Stimulated activated CD4-positive, alpha-beta T cell treated with anti-CD3 and anti-CD28 coated beads, TNF-alpha, amount 100 ng/mL, for 48 hours (primary cell): ENCODE measurements at regions not wholly inside any gene's neighbourhood (a gene's known extent, or its start where the extent isn't known, plus 50 kb on each side); places are given as distances from the start of the nearest gene placed in this dataset.

Experiments used
- DNase-seq, 3 donors: peaks; one replicate each; pipeline ENCODE4 v3.0.0-alpha.2; 2020; ENCODE audit warnings: low read depth in 3 of 3

DNA sequence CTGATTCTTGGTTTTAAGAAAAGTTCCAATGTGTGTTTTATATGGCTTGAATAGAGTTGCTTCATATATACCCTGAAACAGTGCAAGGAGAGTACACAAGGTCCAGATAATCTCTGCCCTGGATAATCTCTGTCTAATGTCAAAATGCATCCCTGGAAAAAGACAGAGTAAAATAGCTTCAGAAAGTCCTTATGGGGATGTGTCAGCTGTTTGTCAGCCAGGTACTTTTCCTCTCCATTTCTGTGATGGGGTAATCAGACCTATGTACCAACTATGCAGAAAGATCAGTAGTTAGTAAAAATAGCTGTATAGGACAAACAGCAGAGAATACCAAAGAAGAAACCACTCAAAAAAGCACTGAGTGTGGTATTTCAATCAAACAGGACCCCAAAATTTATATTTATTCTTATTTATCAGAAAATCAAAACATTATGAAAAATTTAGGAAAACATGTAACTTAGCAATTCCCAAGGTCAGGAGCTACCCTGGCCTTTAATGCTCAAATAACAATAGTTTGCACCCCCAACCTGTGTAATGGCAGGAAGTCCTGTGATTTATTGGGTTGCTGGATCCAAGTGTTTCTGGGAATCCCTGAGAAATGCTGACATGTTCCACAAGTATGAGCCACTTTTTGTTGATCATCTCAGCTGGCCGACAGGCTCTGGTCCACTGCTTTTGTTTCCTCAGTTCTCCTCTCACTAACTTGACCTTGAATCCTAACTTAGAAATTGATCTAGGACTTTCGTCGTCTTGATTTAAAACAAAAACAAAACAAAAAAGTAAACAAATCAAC is 69.6 kb downstream of the MDH1 start:
- no peak for DNase-seq

- no peak for DNase-seq
Observed at GRCh38 chr2:63660060-63660459, 71.3 kb downstream of the MDH1 start.

DNA sequence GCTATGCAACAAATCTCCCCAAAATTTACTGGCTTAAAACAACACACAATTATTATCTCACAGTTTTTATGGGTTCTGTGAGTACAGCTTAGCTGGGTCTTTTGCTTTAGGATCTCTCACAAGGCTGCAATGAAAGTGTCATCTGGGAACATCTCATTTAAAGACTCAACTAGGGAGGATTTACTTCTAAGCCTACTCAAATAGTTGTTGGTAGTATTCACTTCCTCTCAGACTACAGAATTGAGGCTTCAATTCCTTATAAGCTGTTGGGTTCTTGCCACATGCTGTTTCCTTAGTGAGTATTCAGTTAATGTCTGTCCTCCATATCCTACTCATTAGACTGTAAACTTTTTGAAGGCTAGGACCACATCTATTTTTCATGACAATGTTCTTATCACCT is 72.3 kb downstream of the MDH1 start:
- no peak for DNase-seq

- no peak for DNase-seq
Observed at GRCh38 chr2:63662028-63662804, 73.5 kb downstream of the MDH1 start.

GRCh38 chr2:63663013-63663864 is 74.5 kb downstream of the MDH1 start:
- no peak for DNase-seq

- DNase-seq = no peak
Observed at GRCh38 chr2:63665091-63665490, 76.3 kb downstream of the MDH1 start.

- DNase-seq = no peak
Observed at GRCh38 chr2:63665846-63666475, 77.2 kb downstream of the MDH1 start.

GRCh38 chr2:63667132-63667700 is 78.5 kb downstream of the MDH1 start:
- DNase-seq = no peak

DNA sequence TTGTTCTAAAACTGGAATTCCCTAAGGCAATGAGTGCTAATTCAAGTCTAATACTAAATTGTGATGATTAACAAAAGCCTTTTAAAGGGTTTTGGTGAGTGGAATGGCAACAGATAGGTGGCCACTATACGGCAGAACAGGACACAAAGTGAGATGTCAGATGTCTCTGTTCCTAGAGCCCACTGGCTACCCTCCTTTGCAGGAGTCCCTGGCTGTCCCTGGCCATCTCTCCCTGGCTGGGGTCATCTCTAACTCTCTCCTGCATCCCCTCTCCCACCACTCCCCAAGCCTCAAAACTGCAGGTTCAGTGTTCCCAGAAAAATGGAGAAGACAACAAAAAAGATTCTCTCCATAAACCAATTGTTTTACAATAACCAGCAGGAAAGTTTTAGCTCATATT is 79.2 kb downstream of the MDH1 start:
- no peak for DNase-seq

DNA sequence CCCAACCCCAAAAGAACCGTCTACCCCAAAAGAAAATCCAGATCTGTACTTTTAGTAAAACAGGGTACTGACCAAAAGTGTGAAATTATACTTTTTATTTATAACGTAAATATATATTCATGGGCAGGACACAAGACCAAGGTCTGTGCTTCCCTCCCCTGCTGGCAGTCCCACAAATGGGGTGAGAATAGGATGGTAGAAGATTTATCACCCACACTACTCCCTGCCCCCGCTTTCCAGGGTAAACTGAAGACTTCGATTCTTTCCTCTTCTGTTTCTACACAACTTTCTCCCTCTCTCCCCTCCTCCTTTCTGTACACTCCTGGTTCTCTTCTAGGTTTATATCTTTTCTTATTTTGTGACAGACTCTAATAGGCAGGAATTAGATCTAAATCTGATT is 79.7 kb downstream of the MDH1 start:
- no peak for DNase-seq

- no peak for DNase-seq
Observed at GRCh38 chr2:63669596-63669995, 80.8 kb downstream of the MDH1 start.

- no peak for DNase-seq
Observed at GRCh38 chr2:63673865-63674533, 85.2 kb downstream of the MDH1 start.

- no peak for DNase-seq
Observed at GRCh38 chr2:63675026-63675425, 86.3 kb downstream of the MDH1 start.

GRCh38 chr2:63676135-63676534 is 87.4 kb downstream of the MDH1 start:
- no peak for DNase-seq

DNA sequence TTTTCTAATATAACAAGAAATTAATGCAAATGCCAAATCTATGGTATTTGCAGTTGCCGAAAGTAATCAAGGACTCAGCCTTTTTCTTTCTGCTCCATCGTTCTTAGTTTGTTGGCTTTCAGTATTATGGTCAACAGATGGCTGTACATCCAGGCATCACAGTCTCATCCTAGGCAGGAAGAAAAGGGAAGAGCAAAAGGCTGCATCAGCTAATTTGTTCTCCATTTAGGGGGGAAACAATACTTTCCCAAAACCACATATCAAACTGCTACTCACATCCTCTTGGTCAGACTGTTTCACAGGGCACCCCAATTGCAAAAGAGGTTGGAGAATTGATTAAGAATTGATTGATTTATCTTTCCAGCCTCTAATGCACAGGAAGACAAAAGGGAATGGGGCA is 89.3 kb downstream of the MDH1 start:
- no peak for DNase-seq

- no peak for DNase-seq
Observed at GRCh38 chr2:63678551-63678950, 89.8 kb downstream of the MDH1 start.

DNA sequence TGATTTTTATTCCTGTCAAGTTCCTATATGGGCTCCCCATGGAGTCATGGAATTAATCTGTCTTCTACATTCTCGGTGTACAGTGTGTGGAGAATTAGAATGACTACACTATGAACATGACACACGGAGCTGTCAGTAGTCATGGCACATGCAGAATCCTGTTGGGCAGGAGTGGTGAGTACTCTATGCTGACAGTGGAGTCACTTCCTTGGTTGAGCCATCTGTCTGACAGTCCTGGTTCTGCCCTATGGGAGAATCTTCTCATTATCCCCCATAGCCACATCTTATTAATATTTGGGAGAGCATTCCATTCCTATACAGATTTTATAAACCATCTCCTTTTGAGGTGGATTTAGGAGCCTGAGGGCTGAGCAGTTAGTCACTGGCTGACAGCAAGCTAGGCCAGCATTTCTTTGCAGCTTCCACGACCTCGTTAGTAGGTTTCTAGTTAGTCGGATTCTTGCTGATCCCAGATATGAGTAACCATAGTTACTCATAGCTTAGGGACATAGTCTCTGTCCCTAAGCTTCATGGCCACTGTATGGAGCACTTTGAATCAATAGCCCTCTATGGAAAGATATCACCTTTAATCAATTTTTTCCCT is 90.6 kb downstream of the MDH1 start:
- DNase-seq = no peak

DNA sequence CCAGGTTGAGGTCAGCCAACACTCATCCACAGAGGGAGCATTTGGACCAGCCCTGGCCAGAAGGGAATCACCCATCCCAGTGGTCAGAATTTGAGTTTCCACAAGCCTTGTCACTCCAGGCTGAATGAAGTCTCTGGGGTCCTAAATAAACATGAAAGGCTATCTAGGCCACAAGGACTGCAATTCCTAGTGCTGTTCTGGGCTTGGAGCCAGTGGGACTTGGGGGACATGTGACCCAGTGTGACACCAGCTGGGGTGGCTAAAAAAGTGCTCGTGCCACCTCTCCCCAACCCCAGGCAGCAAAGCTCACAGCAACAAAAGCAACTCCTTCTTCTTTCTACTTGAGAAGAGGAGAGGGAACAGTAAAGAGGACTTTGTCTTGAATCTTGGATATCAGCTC is 91.7 kb downstream of the MDH1 start:
- DNase-seq = no peak

GRCh38 chr2:63681896-63682295 is 93.1 kb downstream of the MDH1 start:
- DNase-seq = no peak

DNA sequence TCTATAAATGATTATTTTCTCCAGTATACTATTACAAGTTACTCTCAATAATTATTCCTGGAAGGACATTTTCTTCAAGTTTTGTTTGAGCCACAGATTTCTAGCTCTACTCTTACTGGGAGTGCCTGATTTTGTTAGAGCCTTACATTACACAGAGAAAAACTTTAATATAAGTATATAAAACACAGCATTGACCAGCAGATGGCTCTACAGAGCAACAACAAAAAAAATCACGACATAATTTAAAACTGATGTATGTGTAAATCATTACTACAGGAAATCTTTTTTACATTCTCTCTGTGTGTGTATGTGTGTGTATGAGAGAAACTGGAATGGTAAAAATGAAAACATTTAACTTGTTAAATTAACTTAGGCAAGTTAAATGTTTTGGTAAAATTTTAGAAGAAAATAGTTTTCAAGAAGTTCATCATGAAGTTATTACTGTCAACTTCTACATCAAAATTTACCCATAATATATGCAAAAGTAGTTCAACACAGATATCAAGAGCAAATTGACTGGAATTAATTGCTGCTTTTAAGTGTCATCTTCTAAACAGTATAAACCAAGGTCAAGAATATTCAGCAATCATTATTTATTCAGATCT is 103.3 kb downstream of the MDH1 start:
- peak in 1 of 3 donors; percentile 8 for DNase-seq
